ENCODE measurements at regions not wholly inside any gene's neighbourhood (a gene's known extent, or its start where the extent isn't known, plus 50 kb on each side); places are given as distances from the start of the nearest gene placed in this dataset.

DNA sequence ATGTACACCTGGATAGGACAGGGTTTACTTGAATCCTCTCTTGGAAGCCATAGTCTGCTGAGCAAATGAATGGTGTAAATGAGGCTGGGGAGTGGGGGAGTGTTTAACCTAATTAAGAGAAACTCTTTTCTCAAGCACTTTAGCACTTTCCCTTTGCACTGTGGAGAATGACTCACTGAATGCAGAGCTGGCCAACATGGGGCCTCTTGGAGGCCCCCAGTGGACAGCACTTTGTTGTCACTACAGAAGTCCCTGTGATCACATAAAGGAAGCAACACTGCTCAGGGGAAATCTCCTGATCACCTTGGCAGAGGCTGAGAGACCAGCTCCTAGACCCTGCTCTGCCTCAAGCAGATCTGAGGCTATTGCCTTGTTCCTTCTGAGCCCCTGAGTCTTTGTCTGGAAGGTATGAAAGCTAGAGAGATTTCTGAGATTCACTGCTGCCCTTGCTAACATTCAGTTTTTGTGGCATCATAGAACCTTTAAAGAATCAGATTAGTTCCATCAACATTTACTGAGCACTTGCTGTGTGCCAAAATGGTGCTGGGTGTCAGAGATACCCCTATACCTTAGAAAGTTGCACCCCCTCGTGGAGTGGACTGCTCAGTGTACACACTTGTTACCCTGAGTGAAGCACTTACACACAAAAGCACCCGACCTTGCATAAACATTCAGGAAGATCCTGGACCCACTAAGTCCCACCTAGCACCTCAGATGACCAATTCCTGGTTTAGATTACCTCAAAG is 230.1 kb upstream of the CCL2 start:
- no peak overlapping the region for H2BK15ac ChIP-seq (ENCODE audit: low read depth, low read length)
- H3K23ac ChIP-seq (ENCODE audit: low read depth, low read length) = no peak overlapping the region
- no peaks in the 10 kb centered on the region for H3K36me3 ChIP-seq (ENCODE audit: control insufficient read depth, insufficient read depth, low read length)
- H3K4me3 ChIP-seq (ENCODE audit: insufficient read depth, low read depth, low read length) = no peak overlapping the region
- no peak overlapping the region for H3K27ac ChIP-seq (ENCODE audit: insufficient read depth, low read length)
- H3K18ac ChIP-seq (ENCODE audit: low read depth, low read length) = no peak overlapping the region
- H3K4me1 ChIP-seq (ENCODE audit: control insufficient read depth, insufficient read depth, low read length) = no peaks in the 10 kb centered on the region
- in situ Hi-C loops (cut with MboI; ENCODE audit: low sequenced_read_pairs) = no loop called here
- H2BK120ac ChIP-seq (ENCODE audit: low read depth, low read length) = no peak overlapping the region
- H3K9me3 ChIP-seq (ENCODE audit: control insufficient read depth, insufficient read depth, low read length) = no peaks in the 10 kb centered on the region; the same call in 1 of the 2 replicates
- CTCF ChIA-PET = no interaction called here
- H2AK9ac ChIP-seq (replicated peaks; ENCODE audit: low read depth, low read length, poor library complexity) = no peak overlapping the region
- H3K56ac ChIP-seq (ENCODE audit: extremely low read depth, insufficient read depth, low read length) = no peak overlapping the region
- BruUV-seq (replicated peaks) = no TSS peak
- POLR2A ChIA-PET (ENCODE audit: unreplicated experiment) = no interaction called here
- H4K91ac ChIP-seq (ENCODE audit: insufficient read depth, low read depth, low read length) = no peak overlapping the region
- dilution Hi-C loops (cut with HindIII; ENCODE audit: low sequenced_read_pairs, unreplicated experiment) = no loop called here
- TF ChIP-seq MAFK (IDR thresholded peaks at IDR 0.05; ENCODE audit: low read depth, low read length) (no peak), MXI1 (IDR thresholded peaks at IDR 0.05; ENCODE audit: borderline replicate concordance, low read depth, low read length) (no peak), BHLHE40 (IDR thresholded peaks at IDR 0.05; ENCODE audit: low read depth, low read length) (no peak), POLR2A (IDR thresholded peaks at IDR 0.05; ENCODE audit: low read depth, low read length) (no peak), SMC3 (IDR thresholded peaks at IDR 0.05; ENCODE audit: low read depth, low read length) (no peak), ELK1 (IDR thresholded peaks at IDR 0.05; ENCODE audit: borderline replicate concordance, low read depth, low read length) (no peak), RFX5 (IDR thresholded peaks at IDR 0.05; ENCODE audit: low read depth, low read length) (no peak), FOS (IDR thresholded peaks at IDR 0.05; ENCODE audit: low read depth, low read length) (no peak), USF2 (IDR thresholded peaks at IDR 0.05; ENCODE audit: low read depth, low read length) (no peak), CHD1 (IDR thresholded peaks at IDR 0.05; ENCODE audit: low read depth, low read length) (no peak), RAD21 (IDR thresholded peaks at IDR 0.05; ENCODE audit: low read length) (no peak), RCOR1 (IDR thresholded peaks at IDR 0.05; ENCODE audit: insufficient replicate concordance, low read length) (no peak), CEBPB (IDR thresholded peaks at IDR 0.05; ENCODE audit: low read depth, low read length) (no peak), NFE2L2 (IDR thresholded peaks at IDR 0.05; ENCODE audit: low read depth, low read length) (no peak)
- TF ChIP-seq, protein P1, sequence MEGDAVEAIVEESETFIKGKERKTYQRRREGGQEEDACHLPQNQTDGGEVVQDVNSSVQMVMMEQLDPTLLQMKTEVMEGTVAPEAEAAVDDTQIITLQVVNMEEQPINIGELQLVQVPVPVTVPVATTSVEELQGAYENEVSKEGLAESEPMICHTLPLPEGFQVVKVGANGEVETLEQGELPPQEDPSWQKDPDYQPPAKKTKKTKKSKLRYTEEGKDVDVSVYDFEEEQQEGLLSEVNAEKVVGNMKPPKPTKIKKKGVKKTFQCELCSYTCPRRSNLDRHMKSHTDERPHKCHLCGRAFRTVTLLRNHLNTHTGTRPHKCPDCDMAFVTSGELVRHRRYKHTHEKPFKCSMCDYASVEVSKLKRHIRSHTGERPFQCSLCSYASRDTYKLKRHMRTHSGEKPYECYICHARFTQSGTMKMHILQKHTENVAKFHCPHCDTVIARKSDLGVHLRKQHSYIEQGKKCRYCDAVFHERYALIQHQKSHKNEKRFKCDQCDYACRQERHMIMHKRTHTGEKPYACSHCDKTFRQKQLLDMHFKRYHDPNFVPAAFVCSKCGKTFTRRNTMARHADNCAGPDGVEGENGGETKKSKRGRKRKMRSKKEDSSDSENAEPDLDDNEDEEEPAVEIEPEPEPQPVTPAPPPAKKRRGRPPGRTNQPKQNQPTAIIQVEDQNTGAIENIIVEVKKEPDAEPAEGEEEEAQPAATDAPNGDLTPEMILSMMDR (conservative IDR thresholded peaks at IDR 0.05; ENCODE audit: low read depth, low read length) = no peak
- no peak overlapping the region for H3K4me2 ChIP-seq (ENCODE audit: low read depth, low read length)
- H4K20me1 ChIP-seq (ENCODE audit: insufficient read depth, low read length) = no peaks in the 10 kb centered on the region
- no peak overlapping the region for H4K8ac ChIP-seq (ENCODE audit: low read depth in 2 of 2, low read length in 2 of 2)
- H3K79me1 ChIP-seq (ENCODE audit: low read depth in 1 of 2, low read length in 2 of 2) = no peaks in the 10 kb centered on the region
- intact Hi-C loops (cut with micrococcal nuclease) = no loop called here
- no peaks in the 10 kb centered on the region for H3K27me3 ChIP-seq (ENCODE audit: control insufficient read depth, insufficient read depth, low read length)
- no CpG with 5 or more reads among the region's 2 CpGs for WGBS, 2 experiments (ENCODE audit: extremely low coverage in 2 of 2, insufficient read length in 1 of 2)
- H3K9ac ChIP-seq (ENCODE audit: low read depth, low read length) = no peak overlapping the region
- H2AK5ac ChIP-seq (ENCODE audit: low read depth, low read length) = no peak overlapping the region
- H2AFZ ChIP-seq (replicated peaks; ENCODE audit: low read length, poor library complexity) = no peak overlapping the region
- H2BK20ac ChIP-seq (ENCODE audit: low read depth, low read length) = no peak overlapping the region
- DNase-seq = no peak
- H3K14ac ChIP-seq (replicated peaks; ENCODE audit: low read depth, low read length) = no peak overlapping the region
- no peak overlapping the region for H3K4ac ChIP-seq (ENCODE audit: low read depth, low read length)
- no peak overlapping the region for H2BK5ac ChIP-seq (ENCODE audit: low read depth, low read length, poor library complexity, severe bottlenecking)
- H3K9me1 ChIP-seq (ENCODE audit: insufficient read depth, low read length) = no peaks in the 10 kb centered on the region
- H4K5ac ChIP-seq (ENCODE audit: low read depth, low read length) = no peak overlapping the region
- ATAC-seq (ENCODE audit: low read depth) = no peak

Data from IMR-90 (cell line).